RWPE1 (cell line): ENCODE measurements at regions not wholly inside any gene's neighbourhood (a gene's known extent, or its start where the extent isn't known, plus 50 kb on each side); places are given as distances from the start of the nearest gene placed in this dataset.

Experiments used
- CTCF ChIA-PET: fragments of 350-600 bp; sonication (Branson Sonifier 250); formaldehyde crosslinking; extraction: SDS; loops from one replicate; lab custom pipeline; 2021; lab: Yijun Ruan, JAX
- POLR2A ChIA-PET: fragments of 400-600 bp; formaldehyde crosslinking; extraction: SDS; loops from one replicate; lab custom pipeline; 2020; ENCODE audit warnings: antibody characterized with exemption; ENCODE audit not compliant: low non-redundant PET; lab: Yijun Ruan, JAX
- DNase-seq: peaks from one replicate; pipeline ENCODE4 v3.0.0; 2012; ENCODE audit warnings: low spot score
- H3K27ac ChIP-seq: fragments of 450-650 bp; 2 replicates; pipeline ENCODE4 v1.5.1; 2017
- CTCF ChIP-seq: fragments of 450-650 bp; conservative IDR thresholded peaks from 2 replicates; pipeline ENCODE4 v1.5.1; 2017; ENCODE audit warnings: low read depth, mild to moderate bottlenecking

- ChIA-PET CTCF (no interaction called here), POLR2A (no interaction called here)
- no peak for TF ChIP-seq CTCF
- no peak overlapping the region for H3K27ac ChIP-seq
- DNase-seq = no peak
These were observed 700.1 kb downstream of the MED13L start for GRCh38 chr12:115577401-115577800.

DNA sequence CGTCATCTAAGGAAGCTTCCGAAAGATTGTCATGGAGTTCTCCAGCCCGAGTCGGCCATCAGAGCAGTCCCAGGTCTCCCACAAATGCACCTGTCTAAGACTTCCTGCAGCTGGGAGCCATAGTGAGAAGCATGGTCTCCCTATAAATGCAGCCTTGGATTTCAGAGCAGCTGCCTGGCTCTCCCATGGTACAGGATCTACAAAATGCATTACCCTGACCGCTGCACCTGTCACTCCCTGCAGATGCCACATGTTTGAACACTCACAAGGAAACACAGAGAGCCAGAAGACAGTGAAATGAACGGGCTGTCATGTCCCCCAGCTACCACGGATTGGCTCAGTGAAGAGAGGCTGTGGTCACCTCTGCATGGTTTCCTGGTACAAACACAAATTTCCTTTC lies 702.7 kb downstream of the MED13L start:
- H3K27ac ChIP-seq = no peak overlapping the region
- CTCF ChIA-PET = interaction anchor here (0.7 kb wide), 1 partner anchor 56 kb away, joined by 3 read pairs; no protein-coding TSS in a partner anchor
- POLR2A ChIA-PET = no interaction called here
- TF ChIP-seq CTCF = no peak
- DNase-seq = no peak

DNA sequence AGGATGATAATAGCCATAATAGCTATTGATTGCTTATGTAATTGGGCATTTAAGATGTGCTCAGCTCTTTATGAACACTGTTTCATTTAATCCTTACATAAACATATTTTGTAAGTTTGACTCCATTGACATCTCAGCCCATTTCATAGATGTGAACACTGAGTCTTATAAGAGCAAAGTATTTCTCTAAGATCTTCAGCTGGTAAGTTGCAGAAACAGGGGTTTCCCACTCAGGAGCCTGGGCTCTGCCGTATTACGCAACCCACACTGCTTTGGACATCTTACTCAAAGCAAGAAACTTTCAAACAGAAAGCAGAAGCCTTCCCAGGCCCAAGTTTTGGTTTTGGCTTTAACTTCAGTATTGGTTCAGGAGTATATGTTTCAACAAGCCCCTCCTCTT lies 705.1 kb downstream of the MED13L start:
- DNase-seq = no peak

GRCh38 chr12:115571446-115571845 lies 706.0 kb downstream of the MED13L start:
- POLR2A ChIA-PET = no interaction called here
- CTCF ChIA-PET = no interaction called here
- DNase-seq = no peak
- no peak overlapping the region for H3K27ac ChIP-seq
- TF ChIP-seq CTCF = no peak

More for the DNA sequence above, 705.1 kb downstream of the MED13L start:
- TF ChIP-seq CTCF = no peak
- no peak overlapping the region for H3K27ac ChIP-seq
- CTCF ChIA-PET = interaction anchor here (0.6 kb wide), 1 partner anchor 147 kb away, joined by 3 read pairs; no protein-coding TSS in a partner anchor
- POLR2A ChIA-PET = no interaction called here

DNA sequence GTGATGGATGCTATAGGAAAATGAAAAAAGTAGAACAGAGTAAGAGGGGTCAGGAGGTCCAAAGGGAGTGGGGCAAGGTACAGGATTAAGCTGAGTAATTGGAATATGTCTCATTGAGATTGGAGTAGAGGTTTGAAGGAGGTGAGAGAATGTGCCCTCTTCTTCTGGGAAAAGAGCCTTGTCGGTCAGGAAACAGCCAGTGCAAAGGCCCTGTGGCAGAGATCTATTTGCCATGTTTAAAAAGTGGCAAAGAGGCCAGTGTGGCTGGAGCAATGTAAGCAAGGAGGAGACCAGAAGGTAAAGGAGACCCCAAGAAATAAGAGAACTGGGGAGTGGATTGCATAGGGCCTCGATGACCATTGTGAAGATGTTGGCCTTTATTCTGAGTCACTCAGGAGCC lies 706.5 kb downstream of the MED13L start:
- CTCF ChIA-PET = no interaction called here
- POLR2A ChIA-PET = no interaction called here
- H3K27ac ChIP-seq = no peak overlapping the region
- no peak for DNase-seq
- TF ChIP-seq CTCF = no peak

DNA sequence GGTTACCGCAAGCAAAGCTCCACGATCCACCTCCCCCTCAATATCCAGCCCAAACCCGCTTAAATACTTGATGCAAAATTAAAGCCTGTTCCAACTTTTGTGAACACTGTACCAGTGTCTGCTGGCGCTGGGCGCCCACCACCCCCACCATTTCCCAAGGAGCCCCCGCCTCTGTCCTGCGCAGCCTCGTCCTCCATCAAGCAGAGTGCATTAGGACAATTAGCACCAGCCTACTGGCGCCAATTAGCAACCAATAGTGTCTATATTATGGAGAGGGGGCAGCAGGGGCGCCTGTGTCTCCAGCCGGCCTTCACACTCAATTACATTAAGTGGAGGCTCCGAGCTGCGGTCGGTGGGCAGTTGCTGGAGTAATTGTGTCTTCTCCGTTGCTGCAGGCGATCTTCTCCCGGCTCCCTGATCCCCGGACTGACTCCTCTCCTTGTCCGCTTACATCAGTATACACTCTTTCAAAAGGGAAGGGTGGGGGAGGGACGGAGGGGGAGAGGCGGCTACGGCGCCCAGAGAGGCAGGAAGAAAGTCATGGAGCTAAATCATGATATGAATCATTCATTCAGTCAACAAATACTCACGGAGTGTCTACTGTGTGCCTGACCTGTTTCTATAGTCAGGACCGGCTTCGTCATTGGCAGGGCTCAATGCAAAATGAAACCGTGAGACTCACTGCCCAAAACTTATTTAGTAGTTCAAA lies 707.3 kb downstream of the MED13L start:
- no peak for TF ChIP-seq CTCF
- DNase-seq = no peak
- ChIA-PET POLR2A (interaction anchor here (0.5 kb wide), 1 partner anchor 9 kb away, joined by 3 read pairs; no protein-coding TSS in a partner anchor), CTCF (no interaction called here)
- H3K27ac ChIP-seq = no peak overlapping the region
